HUES48 (cell line): ENCODE measurements at regions not wholly inside any gene's neighbourhood (a gene's known extent, or its start where the extent isn't known, plus 50 kb on each side); places are given as distances from the start of the nearest gene placed in this dataset.

ENCODE experiments used
- H3K27ac ChIP-seq: one replicate; pipeline ENCODE4 v1.7.0; 2013; ENCODE audit warnings: low read depth, low read length, inconsistent platforms
- H3K27me3 ChIP-seq: 2 replicates; pipeline ENCODE4 v1.6.1; 2013; ENCODE audit warnings: mild to moderate bottlenecking, low read length; ENCODE audit not compliant: control insufficient read depth, insufficient read depth
- H3K36me3 ChIP-seq: 2 replicates; pipeline ENCODE4 v1.6.1; 2013; ENCODE audit warnings: low read length; ENCODE audit not compliant: control insufficient read depth, insufficient read depth
- H3K4me1 ChIP-seq: 2 replicates; pipeline ENCODE4 v1.6.1; 2013; ENCODE audit warnings: mild to moderate bottlenecking, low read length; ENCODE audit not compliant: control insufficient read depth, insufficient read depth
- H3K4me3 ChIP-seq: 2 replicates; pipeline ENCODE4 v1.5.1; 2013; ENCODE audit warnings: mild to moderate bottlenecking, low read depth, low read length
- H3K9ac ChIP-seq: 2 replicates; pipeline ENCODE4 v1.6.1; 2013; ENCODE audit warnings: mild to moderate bottlenecking, low read depth, low read length, moderate library complexity
- H3K9me3 ChIP-seq: 2 replicates; pipeline ENCODE4 v1.6.1; 2013; ENCODE audit warnings: low read length; ENCODE audit not compliant: control insufficient read depth, insufficient read depth

DNA sequence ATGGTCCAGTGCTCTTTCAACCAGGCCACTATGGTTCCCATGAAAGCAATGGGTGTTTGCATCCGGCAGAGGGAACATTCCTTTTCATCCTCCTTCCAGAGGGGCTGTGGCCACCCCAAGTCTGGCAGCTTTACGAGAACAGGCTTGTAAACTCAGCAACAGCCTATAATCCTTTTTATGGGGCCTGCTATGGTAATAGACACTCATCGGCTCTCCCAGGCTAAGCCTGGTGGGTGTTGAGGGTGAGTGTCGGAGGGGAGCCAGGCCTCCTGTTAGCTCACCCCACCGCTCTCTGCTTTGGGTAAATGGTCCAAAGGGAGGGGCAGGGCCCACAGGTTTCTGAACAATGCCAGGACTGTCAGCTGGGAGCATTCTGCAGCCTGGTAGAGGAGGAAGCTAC lies 111.6 kb upstream of the CD82 start:
- Histone ChIP-seq H3K27me3 (no peaks in the 10 kb centered on the region), H3K9me3 (no peaks in the 10 kb centered on the region), H3K27ac (no peak overlapping the region), H3K36me3 (no peaks in the 10 kb centered on the region), H3K4me1 (no peaks in the 10 kb centered on the region), H3K9ac (no peak overlapping the region), H3K4me3 (no peak overlapping the region)

DNA sequence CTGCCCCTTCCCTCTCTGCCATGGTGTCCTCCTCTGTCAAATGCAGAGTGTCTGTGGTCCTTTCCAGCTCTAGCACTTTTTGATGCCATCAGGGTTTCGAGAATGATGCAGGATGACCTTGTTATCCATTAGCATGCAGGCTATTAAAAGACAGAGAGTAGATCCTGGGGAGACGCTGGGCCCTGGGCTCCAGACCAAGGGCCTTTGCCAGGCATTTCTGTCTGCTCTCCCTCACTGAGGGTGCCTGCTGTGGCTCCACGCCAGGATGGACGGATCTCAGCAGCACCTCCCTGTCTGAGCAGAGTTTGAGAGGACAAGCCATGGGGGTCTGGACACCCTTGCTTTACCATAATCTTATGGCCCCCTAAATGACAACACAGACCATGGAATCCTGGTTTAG lies 110.8 kb upstream of the CD82 start:
- no peaks in the 10 kb centered on the region for H3K9me3 ChIP-seq
- no peaks in the 10 kb centered on the region for H3K36me3 ChIP-seq

DNA sequence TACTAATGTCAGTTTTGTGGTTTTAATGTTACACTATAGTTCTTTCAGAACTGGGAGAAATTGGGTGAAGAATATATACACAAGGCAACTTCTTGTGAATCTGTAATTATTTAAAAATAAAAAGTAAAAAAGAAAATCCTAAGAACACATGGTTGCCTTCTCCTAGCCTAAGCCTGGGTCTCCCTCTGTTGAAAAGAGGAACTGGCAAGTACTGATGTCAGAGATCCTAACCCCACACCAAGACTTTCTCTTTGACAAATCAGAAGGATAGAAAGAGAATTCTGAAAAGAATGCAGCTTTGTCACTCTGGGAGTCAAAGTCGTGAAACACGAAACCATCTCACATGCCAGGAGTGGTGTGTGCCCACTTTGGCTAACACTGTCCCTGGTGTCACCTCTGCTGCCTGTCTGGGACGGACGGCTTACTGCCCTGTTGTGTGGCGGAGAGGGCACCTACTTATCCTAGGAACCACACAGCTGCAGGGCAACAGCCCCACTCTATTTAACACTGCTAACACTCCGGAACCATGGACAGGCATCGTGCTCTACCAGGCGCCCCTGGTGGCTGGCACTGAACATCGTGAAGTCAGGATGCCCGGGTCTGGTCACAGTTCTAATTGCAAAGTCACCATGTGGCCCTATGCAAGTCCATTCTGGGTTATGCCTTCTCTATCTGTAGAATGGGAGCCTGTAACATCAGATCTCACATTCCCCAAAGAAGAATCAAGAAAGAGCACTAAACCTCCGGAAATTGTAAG lies 108.7 kb upstream of the CD82 start:
- H3K4me1 ChIP-seq, result no peaks in the 10 kb centered on the region
- no peaks in the 10 kb centered on the region for H3K9me3 ChIP-seq
- no peaks in the 10 kb centered on the region for H3K27me3 ChIP-seq
- H3K9ac ChIP-seq, result no peak overlapping the region
- H3K4me3 ChIP-seq, result no peak overlapping the region
- no peaks in the 10 kb centered on the region for H3K36me3 ChIP-seq
- H3K27ac ChIP-seq, result no peak overlapping the region

More for the DNA sequence above, 110.8 kb upstream of the CD82 start:
- no peaks in the 10 kb centered on the region for H3K4me1 ChIP-seq
- H3K27me3 ChIP-seq, result no peaks in the 10 kb centered on the region
- H3K4me3 ChIP-seq, result no peak overlapping the region
- no peak overlapping the region for H3K27ac ChIP-seq
- H3K9ac ChIP-seq, result no peak overlapping the region

GRCh38 chr11:44457862-44458261 lies 107.6 kb upstream of the CD82 start:
- Histone ChIP-seq H3K36me3 (no peaks in the 10 kb centered on the region), H3K9ac (no peak overlapping the region), H3K27me3 (no peaks in the 10 kb centered on the region), H3K9me3 (no peaks in the 10 kb centered on the region), H3K4me1 (no peaks in the 10 kb centered on the region), H3K27ac (no peak overlapping the region), H3K4me3 (no peak overlapping the region)

GRCh38 chr11:44463751-44464150 lies 101.7 kb upstream of the CD82 start:
- Histone ChIP-seq H3K36me3 (no peaks in the 10 kb centered on the region), H3K4me1 (peaks cover 15% of the 10 kb centered on the region), H3K4me3 (no peak overlapping the region), H3K9ac (no peak overlapping the region), H3K9me3 (0 out of 2 replicates have a peak, but pooled peaks cover 6% of the 10 kb centered on the region), H3K27ac (no peak overlapping the region), H3K27me3 (no peaks in the 10 kb centered on the region)

DNA sequence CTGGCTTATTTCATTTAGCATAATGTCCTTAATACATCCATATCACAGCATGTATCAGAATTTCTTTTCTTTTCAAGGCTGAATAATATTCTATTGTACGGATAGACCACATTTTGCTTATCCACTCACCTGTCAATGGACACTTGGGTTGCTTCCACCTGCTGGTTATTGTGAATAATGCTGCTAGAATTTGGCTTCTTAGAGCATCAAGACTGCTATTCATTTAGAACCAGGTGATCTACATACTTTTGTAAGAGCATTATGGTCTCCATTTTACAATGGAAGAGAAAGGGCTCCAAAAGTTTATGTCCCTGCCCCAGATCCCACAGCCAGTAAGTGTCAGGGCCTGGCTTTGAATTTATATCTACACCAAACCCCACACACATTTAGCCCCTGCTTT lies 100.7 kb upstream of the CD82 start:
- H3K27ac ChIP-seq, result no peak overlapping the region
- 0 out of 2 replicates have a peak, but pooled peaks cover 6% of the 10 kb centered on the region for H3K9me3 ChIP-seq
- H3K36me3 ChIP-seq, result no peaks in the 10 kb centered on the region
- no peak overlapping the region for H3K9ac ChIP-seq
- no peak overlapping the region for H3K4me3 ChIP-seq
- peaks cover 15% of the 10 kb centered on the region for H3K4me1 ChIP-seq
- no peaks in the 10 kb centered on the region for H3K27me3 ChIP-seq

GRCh38 chr11:44466531-44467205 lies 98.8 kb upstream of the CD82 start:
- Histone ChIP-seq H3K36me3 (no peaks in the 10 kb centered on the region), H3K27me3 (no peaks in the 10 kb centered on the region), H3K4me3 (no peak overlapping the region), H3K9ac (no peak overlapping the region), H3K9me3 (0 out of 2 replicates have a peak, but pooled peaks cover 6% of the 10 kb centered on the region), H3K4me1 (peaks cover 15% of the 10 kb centered on the region), H3K27ac (no peak overlapping the region)

DNA sequence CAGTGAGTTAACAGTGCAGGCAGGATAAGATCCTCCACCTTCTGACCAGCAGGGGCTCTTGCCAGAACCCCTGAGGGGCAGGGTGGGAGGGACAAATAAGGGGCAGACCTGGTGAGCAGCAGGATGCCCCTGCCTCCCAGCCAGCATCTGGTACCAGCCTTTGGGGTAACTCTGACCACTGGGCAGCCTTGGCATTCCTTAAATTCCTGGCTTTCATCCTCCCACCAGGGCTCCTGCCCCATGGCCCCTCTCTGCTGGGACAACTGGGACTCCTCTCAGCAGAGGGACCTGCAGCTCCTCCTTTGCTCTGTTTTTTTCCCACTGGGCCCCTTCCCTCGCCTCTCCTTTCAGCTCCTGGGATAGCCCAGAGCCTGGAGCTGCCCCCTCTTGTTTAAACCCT lies 98.0 kb upstream of the CD82 start:
- Histone ChIP-seq H3K9ac (no peak overlapping the region), H3K9me3 (0 out of 2 replicates have a peak, but pooled peaks cover 6% of the 10 kb centered on the region), H3K36me3 (no peaks in the 10 kb centered on the region), H3K4me3 (no peak overlapping the region), H3K27ac (peak overlapping the region; percentile 59), H3K27me3 (no peaks in the 10 kb centered on the region), H3K4me1 (peaks cover 15% of the 10 kb centered on the region)

- H3K27me3 ChIP-seq, result no peaks in the 10 kb centered on the region
- H3K27ac ChIP-seq, result peak overlapping the region; percentile 59
- no peaks in the 10 kb centered on the region for H3K36me3 ChIP-seq
- no peak overlapping the region for H3K4me3 ChIP-seq
- 0 out of 2 replicates have a peak, but pooled peaks cover 6% of the 10 kb centered on the region for H3K9me3 ChIP-seq
- H3K9ac ChIP-seq, result no peak overlapping the region
- peaks cover 15% of the 10 kb centered on the region for H3K4me1 ChIP-seq
Measured at GRCh38 chr11:44467931-44468330, 97.5 kb upstream of the CD82 start.

- Histone ChIP-seq H3K9me3 (0 out of 2 replicates have a peak, but pooled peaks cover 6% of the 10 kb centered on the region), H3K27ac (no peak overlapping the region), H3K4me1 (peaks cover 15% of the 10 kb centered on the region), H3K9ac (no peak overlapping the region), H3K4me3 (no peak overlapping the region), H3K36me3 (no peaks in the 10 kb centered on the region), H3K27me3 (no peaks in the 10 kb centered on the region)
Measured at GRCh38 chr11:44468345-44468988, 97.0 kb upstream of the CD82 start.

DNA sequence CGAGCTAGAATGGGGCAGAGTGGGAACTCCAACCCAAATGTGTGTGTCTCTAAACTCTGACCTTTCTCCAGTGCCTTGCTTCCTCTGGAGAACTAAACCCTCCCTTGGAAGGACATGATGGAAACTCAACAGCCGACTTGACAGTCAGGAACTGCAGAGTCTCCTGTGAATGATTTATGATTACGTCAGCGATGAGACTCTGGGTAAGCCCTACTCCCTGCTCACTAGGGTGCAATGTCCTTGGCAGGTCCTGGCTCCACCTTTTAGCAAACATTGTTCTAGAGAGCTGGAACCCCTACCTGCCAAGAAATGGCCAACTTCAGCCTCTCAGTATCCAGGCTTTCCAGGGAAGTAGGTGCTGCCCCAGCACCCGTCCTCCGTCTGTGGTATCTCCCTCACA lies 96.1 kb upstream of the CD82 start:
- peaks cover 15% of the 10 kb centered on the region for H3K4me1 ChIP-seq
- H3K4me3 ChIP-seq, result no peak overlapping the region
- 0 out of 2 replicates have a peak, but pooled peaks cover 6% of the 10 kb centered on the region for H3K9me3 ChIP-seq
- no peaks in the 10 kb centered on the region for H3K36me3 ChIP-seq
- no peak overlapping the region for H3K27ac ChIP-seq
- no peak overlapping the region for H3K9ac ChIP-seq
- H3K27me3 ChIP-seq, result no peaks in the 10 kb centered on the region
